ENCODE measurements at regions not wholly inside any gene's neighbourhood (a gene's known extent, or its start where the extent isn't known, plus 50 kb on each side); places are given as distances from the start of the nearest gene placed in this dataset.

- Histone ChIP-seq H3K79me2 (ENCODE audit: insufficient read depth, low read length) (no peaks in the 10 kb centered on the region), H3K9me2 (replicated peaks; ENCODE audit: insufficient read depth, low read length) (no peaks in the 10 kb centered on the region), H3K4me3 (ENCODE audit: insufficient read depth, low read length, poor library complexity, severe bottlenecking) (no peak overlapping the region), H3K4me2 (ENCODE audit: low read depth, low read length, poor library complexity, severe bottlenecking) (no peak overlapping the region), H3K27ac (ENCODE audit: low read depth, low read length) (no peak overlapping the region), H3K9ac (ENCODE audit: low read length) (no peak overlapping the region), H3K9me3 (ENCODE audit: insufficient read depth, low read length) (no peaks in the 10 kb centered on the region), H4K20me1 (ENCODE audit: low read depth, low read length) (no peaks in the 10 kb centered on the region), H3K27me3 (ENCODE audit: low read length) (no peaks in the 10 kb centered on the region), H2AFZ (ENCODE audit: low read depth, low read length, severe bottlenecking) (no peak overlapping the region), H3K36me3 (ENCODE audit: low read length) (no peaks in the 10 kb centered on the region), H3F3A (ENCODE audit: insufficient read depth) (no peaks in the 10 kb centered on the region)
- TF ChIP-seq EZH2phosphoT487 (conservative IDR thresholded peaks at IDR 0.05; ENCODE audit: low read length) (no peak), CTCF (IDR thresholded peaks at IDR 0.05; ENCODE audit: insufficient read depth, low read length, poor library complexity, severe bottlenecking) (no peak)
Measured at GRCh38 chr4:54852602-54853001, 194.8 kb downstream of the KIT start.

- Histone ChIP-seq H4K20me1 (ENCODE audit: low read depth, low read length) (no peaks in the 10 kb centered on the region), H2AFZ (ENCODE audit: low read depth, low read length, severe bottlenecking) (no peak overlapping the region), H3K79me2 (ENCODE audit: insufficient read depth, low read length) (no peaks in the 10 kb centered on the region), H3F3A (ENCODE audit: insufficient read depth) (no peaks in the 10 kb centered on the region), H3K9me2 (replicated peaks; ENCODE audit: insufficient read depth, low read length) (no peaks in the 10 kb centered on the region), H3K27me3 (ENCODE audit: low read length) (no peaks in the 10 kb centered on the region), H3K4me3 (ENCODE audit: insufficient read depth, low read length, poor library complexity, severe bottlenecking) (no peak overlapping the region), H3K9ac (ENCODE audit: low read length) (no peak overlapping the region), H3K27ac (ENCODE audit: low read depth, low read length) (no peak overlapping the region), H3K4me2 (ENCODE audit: low read depth, low read length, poor library complexity, severe bottlenecking) (no peak overlapping the region), H3K36me3 (ENCODE audit: low read length) (no peaks in the 10 kb centered on the region), H3K9me3 (ENCODE audit: insufficient read depth, low read length) (no peaks in the 10 kb centered on the region)
- TF ChIP-seq CTCF (IDR thresholded peaks at IDR 0.05; ENCODE audit: insufficient read depth, low read length, poor library complexity, severe bottlenecking), result no peak
- TF ChIP-seq EZH2phosphoT487 (conservative IDR thresholded peaks at IDR 0.05; ENCODE audit: low read length), result no peak
Measured at GRCh38 chr4:54852054-54852453, 194.3 kb downstream of the KIT start.

GRCh38 chr4:54844911-54845310 is 187.2 kb downstream of the KIT start:
- Histone ChIP-seq H4K20me1 (ENCODE audit: low read depth, low read length) (no peaks in the 10 kb centered on the region), H3K4me2 (ENCODE audit: low read depth, low read length, poor library complexity, severe bottlenecking) (no peak overlapping the region), H3K36me3 (ENCODE audit: low read length) (no peaks in the 10 kb centered on the region), H3F3A (ENCODE audit: insufficient read depth) (no peaks in the 10 kb centered on the region), H3K27ac (ENCODE audit: low read depth, low read length) (no peak overlapping the region), H2AFZ (ENCODE audit: low read depth, low read length, severe bottlenecking) (no peak overlapping the region), H3K4me3 (ENCODE audit: insufficient read depth, low read length, poor library complexity, severe bottlenecking) (no peak overlapping the region), H3K9me3 (ENCODE audit: insufficient read depth, low read length) (no peaks in the 10 kb centered on the region), H3K9ac (ENCODE audit: low read length) (no peak overlapping the region), H3K79me2 (ENCODE audit: insufficient read depth, low read length) (no peaks in the 10 kb centered on the region), H3K27me3 (ENCODE audit: low read length) (no peaks in the 10 kb centered on the region), H3K9me2 (replicated peaks; ENCODE audit: insufficient read depth, low read length) (no peaks in the 10 kb centered on the region)
- no peak for TF ChIP-seq CTCF (IDR thresholded peaks at IDR 0.05; ENCODE audit: insufficient read depth, low read length, poor library complexity, severe bottlenecking)
- TF ChIP-seq EZH2phosphoT487 (conservative IDR thresholded peaks at IDR 0.05; ENCODE audit: low read length), result no peak

- Histone ChIP-seq H3F3A (ENCODE audit: insufficient read depth) (no peaks in the 10 kb centered on the region), H3K9ac (ENCODE audit: low read length) (no peak overlapping the region), H3K4me3 (ENCODE audit: insufficient read depth, low read length, poor library complexity, severe bottlenecking) (no peak overlapping the region), H3K9me2 (replicated peaks; ENCODE audit: insufficient read depth, low read length) (no peaks in the 10 kb centered on the region), H3K36me3 (ENCODE audit: low read length) (no peaks in the 10 kb centered on the region), H3K27ac (ENCODE audit: low read depth, low read length) (no peak overlapping the region), H3K79me2 (ENCODE audit: insufficient read depth, low read length) (no peaks in the 10 kb centered on the region), H3K27me3 (ENCODE audit: low read length) (no peaks in the 10 kb centered on the region), H2AFZ (ENCODE audit: low read depth, low read length, severe bottlenecking) (no peak overlapping the region), H3K9me3 (ENCODE audit: insufficient read depth, low read length) (no peaks in the 10 kb centered on the region), H3K4me2 (ENCODE audit: low read depth, low read length, poor library complexity, severe bottlenecking) (no peak overlapping the region), H4K20me1 (ENCODE audit: low read depth, low read length) (no peaks in the 10 kb centered on the region)
- no peak for TF ChIP-seq CTCF (IDR thresholded peaks at IDR 0.05; ENCODE audit: insufficient read depth, low read length, poor library complexity, severe bottlenecking)
- TF ChIP-seq EZH2phosphoT487 (conservative IDR thresholded peaks at IDR 0.05; ENCODE audit: low read length), result no peak
Measured at GRCh38 chr4:54843946-54844345, 186.2 kb downstream of the KIT start.

All from SU-DHL-6 (cell line).